A673 (cell line): ENCODE measurements at regions not wholly inside any gene's neighbourhood (a gene's known extent, or its start where the extent isn't known, plus 50 kb on each side); places are given as distances from the start of the nearest gene placed in this dataset.

Source experiments
- CTCF ChIP-seq: fragments of 300-800, 200-600 bp; sonication (generic); conservative IDR thresholded peaks from 2 replicates; pipeline ENCODE4 v1.5.1; 2017; ENCODE audit warnings: low read depth, mild to moderate bottlenecking, antibody characterized with exemption, low read length, moderate library complexity, mixed read lengths
- EZH2 ChIP-seq: fragments of 200-600 bp; sonication (generic); IDR thresholded peaks from 2 replicates; pipeline ENCODE4 v1.6.1; 2017; ENCODE audit warnings: borderline replicate concordance, low read depth, mild to moderate bottlenecking, mixed read lengths, antibody characterized with exemption, low read length; ENCODE audit not compliant: poor library complexity, severe bottlenecking

- TF ChIP-seq CTCF (no peak), EZH2 (no peak)
Observed at GRCh38 chr2:122528958-122529705, 773.7 kb downstream of the TSN start.
